Small intestine (tissue), 7 donors: ENCODE measurements at regions not wholly inside any gene's neighbourhood (a gene's known extent, or its start where the extent isn't known, plus 50 kb on each side); places are given as distances from the start of the nearest gene placed in this dataset.

Source experiments
- DNase-seq, 2 donors: peaks; one replicate each; pipeline versions ENCODE4 v3.0.0 to v3.0.0-alpha.2; 2013
- FAIRE-seq: peaks from 2 replicates; lab custom pipeline; 2012; peaks lifted over from hg19 to GRCh38; lab: Jason Lieb, UNC
- H3K27ac ChIP-seq, 3 donors: one replicate each; pipeline ENCODE4 v1.5.1; 2013; ENCODE audit warnings: low read length in 2 of 3, mild to moderate bottlenecking in 2 of 3, control low read depth in 1 of 3, inconsistent platforms in 1 of 3, low read depth in 1 of 3, moderate library complexity in 1 of 3
- H3K27me3 ChIP-seq, 3 donors: one replicate each; pipeline ENCODE4 v1.6.1; 2013; ENCODE audit warnings: low read length in 3 of 3, inconsistent platforms in 1 of 3; ENCODE audit not compliant: control insufficient read depth in 3 of 3, insufficient read depth in 3 of 3
- H3K36me3 ChIP-seq, 3 donors: one replicate each; pipeline ENCODE4 v1.6.1; 2013; ENCODE audit warnings: low read length in 3 of 3, inconsistent platforms in 1 of 3, low read depth in 1 of 3, mild to moderate bottlenecking in 1 of 3, moderate library complexity in 1 of 3; ENCODE audit not compliant: control insufficient read depth in 3 of 3, insufficient read depth in 2 of 3
- H3K4me1 ChIP-seq, 3 donors: one replicate each; pipeline ENCODE4 v1.6.1; 2013; ENCODE audit warnings: low read length in 2 of 3, inconsistent platforms in 1 of 3, low read depth in 1 of 3, mild to moderate bottlenecking in 1 of 3, moderate library complexity in 1 of 3; ENCODE audit not compliant: control insufficient read depth in 3 of 3, insufficient read depth in 2 of 3
- H3K4me3 ChIP-seq, 3 donors: one replicate each; pipeline ENCODE4 v1.5.1; 2013; ENCODE audit warnings: low read length in 3 of 3, control low read depth in 1 of 3, inconsistent platforms in 1 of 3, low read depth in 1 of 3, mild to moderate bottlenecking in 1 of 3, moderate library complexity in 1 of 3
- H3K9me3 ChIP-seq, 2 donors: one replicate each; pipeline ENCODE4 v1.6.1; 2013; ENCODE audit warnings: low read depth in 1 of 2, low read length in 1 of 2; ENCODE audit not compliant: control insufficient read depth in 2 of 2, insufficient read depth in 1 of 2
- WGBS, 3 donors: extraction: QIAGEN DNeasy Blood & Tissue Kit; methylation state at CpG; one replicate each; pipeline ENCODE4 v1.1.7; 2013; 5-methylcytosine and 5-hydroxymethylcytosine counted together
- donor health status: healthy with polysubstance abuse.
- donor health status: control.
- donor health status: control.
- donor health status: Bipolar disorder and iron deficiency.
- donor health status: healthy.

DNA sequence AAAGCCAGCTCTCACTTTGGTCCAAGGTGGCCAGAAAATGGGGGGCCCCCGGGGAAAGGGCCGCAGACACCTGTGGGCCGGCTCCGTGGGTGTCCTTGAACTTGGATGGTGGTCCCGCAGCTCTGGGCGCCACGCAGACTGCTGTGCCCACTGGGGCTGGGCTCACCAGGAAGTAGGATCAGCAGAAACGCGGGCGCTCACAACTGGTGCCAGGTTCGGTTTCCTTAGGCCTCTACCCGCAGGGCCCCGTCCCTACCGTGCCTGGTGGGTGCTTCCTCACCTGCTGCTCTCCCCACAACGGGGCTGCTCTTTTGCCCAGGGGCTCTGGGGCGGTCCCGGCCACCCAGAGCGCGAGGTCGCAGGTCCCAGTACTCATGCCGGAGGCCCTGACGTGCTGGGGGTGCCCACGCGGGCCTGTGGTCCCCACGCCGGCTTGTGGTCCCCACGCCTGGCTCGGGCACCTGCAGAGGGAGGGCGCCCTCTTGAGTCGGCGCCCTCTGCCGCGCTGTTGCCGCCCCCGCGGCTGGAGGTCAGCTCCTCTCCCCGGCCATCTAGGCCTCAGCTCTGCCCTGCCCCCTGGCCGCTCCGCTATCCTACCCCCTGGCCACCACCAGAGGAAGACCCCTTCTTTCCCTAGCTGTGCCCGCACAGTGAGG, 1303.6 kb downstream of the UQCRFS1 start:
- 85 to 89% (median 87%) methylated on average over 30 to 40 of the region's 40 CpGs for WGBS, 3 donors
- DNase-seq = no peak
- no peaks in the 10 kb centered on the region for H3K27me3 ChIP-seq
- no peaks in the 10 kb centered on the region for H3K36me3 ChIP-seq
- H3K27ac ChIP-seq = no peak overlapping the region
- H3K9me3 ChIP-seq = peaks cover 2 to 10% of the 10 kb centered on the region in 2 donors
- FAIRE-seq = no peak
- H3K4me3 ChIP-seq = no peak overlapping the region
- H3K4me1 ChIP-seq = no peaks in the 10 kb centered on the region

DNA sequence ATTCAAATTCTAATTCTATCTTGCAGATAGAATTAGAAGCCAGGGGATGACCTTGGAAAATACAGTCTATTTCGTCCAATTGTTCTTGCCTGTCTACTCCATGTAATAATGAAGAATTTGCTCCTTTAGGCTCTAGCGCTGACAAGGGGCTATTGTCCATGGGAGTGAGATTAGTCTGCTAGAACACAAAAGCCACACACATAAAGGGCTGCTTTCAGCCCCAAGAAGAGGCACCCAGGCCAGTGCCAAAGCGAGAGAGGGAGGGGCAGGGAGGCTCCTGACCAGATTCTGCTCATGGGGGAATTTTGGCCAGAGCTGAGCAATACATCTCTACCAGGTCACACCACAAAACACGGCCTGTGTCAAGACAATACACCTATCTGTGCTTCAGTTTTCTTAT, 1306.9 kb downstream of the UQCRFS1 start:
- H3K4me1 ChIP-seq = no peaks in the 10 kb centered on the region
- WGBS, 3 donors = 69 to 72% (median 71%) methylated on average over 4 of the region's 4 CpGs
- H3K36me3 ChIP-seq = no peaks in the 10 kb centered on the region
- peaks cover 2 to 7% of the 10 kb centered on the region in 2 donors for H3K9me3 ChIP-seq
- H3K27me3 ChIP-seq = no peaks in the 10 kb centered on the region
- FAIRE-seq = no peak
- DNase-seq = no peak
- no peak overlapping the region for H3K27ac ChIP-seq
- no peak overlapping the region for H3K4me3 ChIP-seq

DNA sequence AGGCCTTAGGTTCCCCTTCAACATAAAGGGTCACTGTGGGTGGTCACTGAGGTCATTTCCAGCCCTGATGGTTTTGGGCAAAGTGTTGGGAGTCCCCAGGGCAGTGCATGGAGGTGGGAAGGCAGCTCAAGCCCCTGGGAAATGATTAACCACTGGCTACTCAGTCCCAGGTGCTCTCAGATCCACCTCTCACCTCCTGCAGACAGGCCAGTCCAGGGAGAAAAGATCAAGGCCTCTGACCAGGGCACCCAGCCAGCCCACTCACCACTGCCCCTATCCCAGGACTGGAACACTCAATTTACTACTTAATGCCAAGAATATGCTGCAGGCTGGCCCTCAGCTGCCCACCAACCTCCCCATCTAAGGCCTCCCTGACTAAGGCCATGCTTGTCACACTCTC, 1307.9 kb downstream of the UQCRFS1 start:
- Histone ChIP-seq H3K4me3 (no peak overlapping the region), H3K4me1 (no peaks in the 10 kb centered on the region), H3K36me3 (no peaks in the 10 kb centered on the region), H3K27ac (no peak overlapping the region), H3K27me3 (no peaks in the 10 kb centered on the region), H3K9me3 (peaks cover 2 to 4% of the 10 kb centered on the region in 2 donors)
- FAIRE-seq (no peak), DNase-seq (no peak)

DNA sequence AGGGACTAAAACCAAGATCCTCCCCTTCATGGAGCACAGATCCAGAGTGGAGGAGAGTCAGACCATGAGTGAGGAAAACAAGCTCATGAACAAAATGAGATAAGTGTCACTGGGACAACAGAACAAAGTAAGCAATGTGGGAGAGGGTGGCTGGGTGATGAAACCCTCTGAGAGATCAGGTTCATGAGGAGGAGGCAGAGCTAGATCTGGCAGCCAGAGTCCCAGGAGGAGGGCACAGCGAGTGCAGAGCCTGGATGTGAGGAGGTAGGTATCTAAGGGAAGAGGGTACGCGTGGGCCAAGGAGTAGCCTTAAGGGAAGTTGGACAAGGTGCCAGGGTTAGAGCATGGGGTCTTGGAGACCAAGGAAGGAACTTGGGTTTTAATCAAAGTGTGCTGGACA, 1311.9 kb downstream of the UQCRFS1 start:
- 80 to 88% (median 86%) methylated on average over 3 of the region's 3 CpGs for WGBS, 3 donors
- FAIRE-seq = no peak
- no peak overlapping the region for H3K4me3 ChIP-seq

DNA sequence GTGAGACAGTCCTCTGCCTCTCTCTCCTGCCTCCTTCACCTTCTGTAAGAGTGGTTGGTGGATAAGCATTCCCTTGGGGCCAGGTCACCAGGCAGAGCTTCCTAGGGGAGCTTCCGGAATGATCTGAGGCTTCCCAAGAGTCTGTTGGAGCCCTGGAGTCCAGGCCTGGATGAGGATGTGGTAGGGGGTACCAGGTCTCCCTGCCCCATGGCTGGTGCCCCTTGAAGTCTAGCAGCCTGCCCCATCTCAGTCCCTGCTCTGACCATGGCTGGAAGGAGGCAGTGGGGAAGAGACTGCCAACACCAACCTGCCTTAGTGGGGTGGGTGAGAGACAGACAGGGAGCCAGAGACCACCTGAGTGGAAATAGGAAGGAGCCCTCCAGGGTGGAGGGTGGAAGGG, 1316.9 kb downstream of the UQCRFS1 start:
- Histone ChIP-seq H3K4me3 (no peak overlapping the region), H3K27ac (no peak overlapping the region), H3K36me3 (no peaks in the 10 kb centered on the region), H3K4me1 (no peaks in the 10 kb centered on the region), H3K27me3 (no peaks in the 10 kb centered on the region), H3K9me3 (peaks cover 0 to 12% of the 10 kb centered on the region in 2 donors)
- DNase-seq (no peak), FAIRE-seq (no peak)
- WGBS, 3 donors = 73 to 85% (median 82%) methylated on average over 1 of the region's 1 CpG

More for the DNA sequence above, 1311.9 kb downstream of the UQCRFS1 start:
- Histone ChIP-seq H3K27me3 (no peaks in the 10 kb centered on the region), H3K9me3 (peaks cover 0 to 10% of the 10 kb centered on the region in 2 donors), H3K4me1 (no peaks in the 10 kb centered on the region), H3K36me3 (no peaks in the 10 kb centered on the region), H3K27ac (no peak overlapping the region)
- DNase-seq = no peak

DNA sequence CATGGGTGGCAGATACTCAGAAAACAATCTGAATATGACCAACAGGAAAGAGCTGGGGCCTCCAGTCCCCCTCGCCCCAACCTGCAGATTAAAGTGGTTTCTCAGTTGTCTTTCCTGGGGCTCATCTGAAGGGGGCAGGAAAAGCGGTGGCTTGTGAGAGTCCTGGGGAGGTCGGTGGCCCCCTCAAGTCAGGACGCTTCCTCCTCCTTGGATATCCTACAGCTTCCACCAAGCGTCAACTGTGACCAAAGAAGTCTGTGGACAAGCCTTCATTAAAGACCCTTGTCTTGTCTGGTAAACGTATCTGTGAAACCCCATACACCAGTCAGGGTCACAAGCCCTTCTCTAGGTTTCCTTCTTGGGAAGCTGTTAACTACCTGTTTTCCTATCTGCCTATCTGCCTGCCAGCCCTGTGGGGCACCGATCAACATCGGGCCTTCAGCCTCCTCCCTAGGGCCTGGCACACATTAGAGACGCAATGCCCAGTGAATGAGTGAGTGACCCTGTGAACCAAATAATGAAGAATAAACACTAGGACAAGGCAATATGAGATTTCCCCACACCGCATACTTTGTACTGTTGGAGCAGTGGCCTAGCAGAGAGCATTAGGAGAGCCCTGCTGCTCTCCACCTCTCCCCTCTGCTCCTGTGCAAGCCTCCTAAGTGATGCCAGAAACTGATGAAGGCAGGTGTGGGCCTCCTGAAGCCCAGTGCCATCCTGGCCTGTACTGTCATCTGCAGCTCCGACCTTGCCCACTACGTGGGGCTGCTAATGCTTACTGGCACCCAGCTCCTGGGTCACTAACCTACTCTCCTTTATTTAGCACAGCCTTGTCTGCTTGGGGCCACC, 1317.8 kb downstream of the UQCRFS1 start:
- no peak for FAIRE-seq
- WGBS, 3 donors = 75 to 82% (median 81%) methylated on average over 12 of the region's 12 CpGs

DNA sequence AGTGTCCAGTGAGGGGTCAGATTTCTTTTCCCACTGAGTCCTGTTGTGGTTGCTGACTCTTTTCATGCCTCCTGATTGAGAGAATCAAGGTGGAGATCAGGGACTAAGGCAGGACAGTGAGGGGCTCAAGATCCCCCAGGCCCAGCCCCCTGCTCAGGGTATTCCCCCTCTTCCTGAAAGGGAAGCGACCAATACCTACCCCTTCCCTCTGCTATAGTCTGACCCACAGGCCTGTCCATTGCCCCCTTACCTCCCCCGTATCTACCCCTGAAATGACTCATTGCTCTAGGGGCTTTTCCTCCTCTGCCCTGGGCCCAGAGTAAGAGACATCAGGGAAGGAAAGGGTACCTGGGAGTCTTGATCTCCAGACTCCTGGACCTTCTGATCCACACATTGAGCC, 1320.5 kb downstream of the UQCRFS1 start:
- Histone ChIP-seq H3K9me3 (peaks cover 0 to 31% of the 10 kb centered on the region in 2 donors), H3K4me3 (no peak overlapping the region), H3K36me3 (no peaks in the 10 kb centered on the region), H3K27ac (no peak overlapping the region), H3K4me1 (no peaks in the 10 kb centered on the region), H3K27me3 (no peaks in the 10 kb centered on the region)
- 69 to 79% (median 79%) methylated on average over 2 of the region's 2 CpGs for WGBS, 3 donors
- FAIRE-seq (no peak), DNase-seq (no peak)

More for the DNA sequence above, 1317.8 kb downstream of the UQCRFS1 start:
- no peak overlapping the region for H3K27ac ChIP-seq
- no peaks in the 10 kb centered on the region for H3K27me3 ChIP-seq
- H3K4me1 ChIP-seq = no peaks in the 10 kb centered on the region
- H3K9me3 ChIP-seq = peaks cover 0 to 12% of the 10 kb centered on the region in 2 donors
- no peaks in the 10 kb centered on the region for H3K36me3 ChIP-seq
- no peak overlapping the region for H3K4me3 ChIP-seq
- no peak for DNase-seq

DNA sequence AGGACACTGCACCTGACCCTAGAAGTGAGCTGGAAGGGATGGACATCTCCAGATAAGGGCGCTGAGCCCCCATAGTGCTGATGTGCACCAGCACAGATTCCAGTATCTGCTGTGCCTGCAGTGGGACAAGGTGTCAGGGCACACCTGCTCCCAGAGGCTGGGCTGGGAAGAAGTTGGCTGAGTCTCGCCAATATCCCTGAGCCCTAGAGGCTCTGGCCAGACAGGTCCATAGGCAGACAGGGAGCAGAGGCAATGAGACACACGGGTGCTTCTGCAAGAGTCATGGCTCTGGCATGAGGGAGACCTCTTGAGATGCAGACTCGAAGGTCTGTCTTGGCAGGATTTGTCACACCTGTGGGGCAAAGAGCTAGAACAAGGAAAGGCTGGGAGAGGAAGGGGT, 1321.5 kb downstream of the UQCRFS1 start:
- no peak overlapping the region for H3K27ac ChIP-seq
- no peak overlapping the region for H3K4me3 ChIP-seq
- no peaks in the 10 kb centered on the region for H3K4me1 ChIP-seq
- WGBS, 3 donors = 50 to 54% (median 53%) methylated on average over 4 of the region's 4 CpGs
- DNase-seq (no peak), FAIRE-seq (no peak)
- no peaks in the 10 kb centered on the region for H3K27me3 ChIP-seq
- no peaks in the 10 kb centered on the region for H3K36me3 ChIP-seq
- H3K9me3 ChIP-seq = peaks cover 0 to 28% of the 10 kb centered on the region in 2 donors
